Smooth muscle cell (in vitro differentiated cells): ENCODE measurements at regions not wholly inside any gene's neighbourhood (a gene's known extent, or its start where the extent isn't known, plus 50 kb on each side); places are given as distances from the start of the nearest gene placed in this dataset.

Experiments
- DNase-seq: peaks from one replicate; lab custom pipeline; 2025; ENCODE audit not compliant: unreplicated experiment; lab: John Stamatoyannopoulos, UW
- H2AFZ ChIP-seq: fragments of 200-600 bp; sonication (generic); 2 replicates; pipeline ENCODE4 v1.6.0; 2016; ENCODE audit warnings: antibody characterized with exemption, low read depth, mild to moderate bottlenecking
- H3F3A ChIP-seq: fragments of 200-600 bp; sonication (generic); 2 replicates; pipeline ENCODE4 v1.6.0; 2017; ENCODE audit warnings: antibody characterized with exemption, low read depth
- H3K27ac ChIP-seq: fragments of 200-600 bp; sonication (generic); 2 replicates; pipeline ENCODE4 v1.5.1; 2016; ENCODE audit warnings: low read depth, mild to moderate bottlenecking
- H3K27me3 ChIP-seq: fragments of 200-600 bp; sonication (generic); 2 replicates; pipeline ENCODE4 v1.6.1; 2016; ENCODE audit warnings: low read depth, mild to moderate bottlenecking
- H3K36me3 ChIP-seq: fragments of 200-600 bp; sonication (generic); 2 replicates; pipeline ENCODE4 v1.5.1; 2016; ENCODE audit warnings: low read depth
- H3K4me1 ChIP-seq: fragments of 200-600 bp; sonication (generic); 2 replicates; pipeline ENCODE4 v1.5.1; 2016; ENCODE audit warnings: low read depth
- H3K4me2 ChIP-seq: fragments of 200-600 bp; sonication (generic); 2 replicates; pipeline ENCODE4 v1.6.0; 2016; ENCODE audit warnings: mild to moderate bottlenecking
- H3K4me3 ChIP-seq: fragments of 200-600 bp; sonication (generic); 2 replicates; pipeline ENCODE4 v1.5.1; 2016; ENCODE audit warnings: mild to moderate bottlenecking
- H3K79me2 ChIP-seq: fragments of 200-600 bp; sonication (generic); 2 replicates; pipeline ENCODE4 v1.6.0; 2016; ENCODE audit warnings: low read depth, mild to moderate bottlenecking
- H3K9ac ChIP-seq: fragments of 200-600 bp; sonication (generic); 2 replicates; pipeline ENCODE4 v1.6.0; 2016; ENCODE audit warnings: low read depth
- H3K9me3 ChIP-seq: fragments of 200-600 bp; sonication (generic); replicated peaks from 2 replicates; pipeline ENCODE4 v1.5.1; 2016; ENCODE audit warnings: low read depth
- H4K20me1 ChIP-seq: fragments of 200-600 bp; sonication (generic); 2 replicates; pipeline ENCODE4 v1.6.0; 2016; ENCODE audit warnings: low read depth
- CTCF ChIP-seq: fragments of 200-600 bp; sonication (generic); IDR thresholded peaks from 2 replicates; pipeline ENCODE4 v1.5.1; 2017; ENCODE audit warnings: borderline replicate concordance, mild to moderate bottlenecking, antibody characterized with exemption; ENCODE audit not compliant: insufficient read depth, poor library complexity, severe bottlenecking
- WGBS: methylation state at CpG from one replicate; pipeline ENCODE4 v1.1.7; 2016; ENCODE audit warnings: low lambda C conversion rate; 5-methylcytosine and 5-hydroxymethylcytosine counted together

GRCh38 chr11:131146827-131147490 lies 223.5 kb upstream of the NTM start:
- no peak overlapping the region for H2AFZ ChIP-seq

GRCh38 chr11:131154351-131154750 lies 216.1 kb upstream of the NTM start:
- no peaks in the 10 kb centered on the region for H3K27me3 ChIP-seq
- no peaks in the 10 kb centered on the region for H3K79me2 ChIP-seq
- H3K36me3 ChIP-seq = no peaks in the 10 kb centered on the region
- H3K27ac ChIP-seq = no peak overlapping the region
- H4K20me1 ChIP-seq = no peaks in the 10 kb centered on the region
- H3K4me2 ChIP-seq = no peak overlapping the region
- H3K4me1 ChIP-seq = peaks cover 7% of the 10 kb centered on the region
- H3K9ac ChIP-seq = no peak overlapping the region
- no peak overlapping the region for H3K4me3 ChIP-seq
- no peak for DNase-seq
- no peaks in the 10 kb centered on the region for H3F3A ChIP-seq
- no peaks in the 10 kb centered on the region for H3K9me3 ChIP-seq
- no peak overlapping the region for H2AFZ ChIP-seq
- 59% methylated on average over 7 of the region's 7 CpGs for WGBS
- no peak for TF ChIP-seq CTCF

More at GRCh38 chr11:131146827-131147490, 223.5 kb upstream of the NTM start:
- Histone ChIP-seq H3K79me2 (no peaks in the 10 kb centered on the region), H3K4me1 (no peaks in the 10 kb centered on the region), H4K20me1 (no peaks in the 10 kb centered on the region), H3K9me3 (no peaks in the 10 kb centered on the region), H3F3A (no peaks in the 10 kb centered on the region), H3K36me3 (no peaks in the 10 kb centered on the region), H3K4me2 (no peak overlapping the region), H3K4me3 (no peak overlapping the region), H3K9ac (no peak overlapping the region), H3K27me3 (peaks cover 4% of the 10 kb centered on the region), H3K27ac (no peak overlapping the region)
- 93% methylated on average over 5 of the region's 5 CpGs for WGBS
- TF ChIP-seq CTCF = no peak
- DNase-seq = no peak

- DNase-seq = no peak
- no peak for TF ChIP-seq CTCF
- Histone ChIP-seq H3K27ac (no peak overlapping the region), H4K20me1 (no peaks in the 10 kb centered on the region), H3K4me3 (no peak overlapping the region), H3K36me3 (no peaks in the 10 kb centered on the region), H3K27me3 (no peaks in the 10 kb centered on the region), H3F3A (no peaks in the 10 kb centered on the region), H3K4me2 (no peak overlapping the region), H3K4me1 (peaks cover 7% of the 10 kb centered on the region), H3K79me2 (no peaks in the 10 kb centered on the region), H2AFZ (no peak overlapping the region), H3K9me3 (no peaks in the 10 kb centered on the region), H3K9ac (no peak overlapping the region)
- 95% methylated on average over 2 of the region's 2 CpGs for WGBS
Measured at GRCh38 chr11:131157678-131158077, 212.7 kb upstream of the NTM start.

- no peak for DNase-seq
- no peak overlapping the region for H3K9ac ChIP-seq
- H3K4me1 ChIP-seq = no peaks in the 10 kb centered on the region
- no peaks in the 10 kb centered on the region for H3K79me2 ChIP-seq
- no peaks in the 10 kb centered on the region for H3K9me3 ChIP-seq
- 93% methylated on average over 7 of the region's 7 CpGs for WGBS
- no peak overlapping the region for H3K27ac ChIP-seq
- no peaks in the 10 kb centered on the region for H3K27me3 ChIP-seq
- TF ChIP-seq CTCF = no peak
- H3K4me3 ChIP-seq = no peak overlapping the region
- no peak overlapping the region for H2AFZ ChIP-seq
- H3K4me2 ChIP-seq = no peak overlapping the region
- no peaks in the 10 kb centered on the region for H3F3A ChIP-seq
- no peaks in the 10 kb centered on the region for H3K36me3 ChIP-seq
- H4K20me1 ChIP-seq = no peaks in the 10 kb centered on the region
Measured at GRCh38 chr11:131160846-131161245, 209.6 kb upstream of the NTM start.
